ENCODE measurements at regions not wholly inside any gene's neighbourhood (a gene's known extent, or its start where the extent isn't known, plus 50 kb on each side); places are given as distances from the start of the nearest gene placed in this dataset.

DNA sequence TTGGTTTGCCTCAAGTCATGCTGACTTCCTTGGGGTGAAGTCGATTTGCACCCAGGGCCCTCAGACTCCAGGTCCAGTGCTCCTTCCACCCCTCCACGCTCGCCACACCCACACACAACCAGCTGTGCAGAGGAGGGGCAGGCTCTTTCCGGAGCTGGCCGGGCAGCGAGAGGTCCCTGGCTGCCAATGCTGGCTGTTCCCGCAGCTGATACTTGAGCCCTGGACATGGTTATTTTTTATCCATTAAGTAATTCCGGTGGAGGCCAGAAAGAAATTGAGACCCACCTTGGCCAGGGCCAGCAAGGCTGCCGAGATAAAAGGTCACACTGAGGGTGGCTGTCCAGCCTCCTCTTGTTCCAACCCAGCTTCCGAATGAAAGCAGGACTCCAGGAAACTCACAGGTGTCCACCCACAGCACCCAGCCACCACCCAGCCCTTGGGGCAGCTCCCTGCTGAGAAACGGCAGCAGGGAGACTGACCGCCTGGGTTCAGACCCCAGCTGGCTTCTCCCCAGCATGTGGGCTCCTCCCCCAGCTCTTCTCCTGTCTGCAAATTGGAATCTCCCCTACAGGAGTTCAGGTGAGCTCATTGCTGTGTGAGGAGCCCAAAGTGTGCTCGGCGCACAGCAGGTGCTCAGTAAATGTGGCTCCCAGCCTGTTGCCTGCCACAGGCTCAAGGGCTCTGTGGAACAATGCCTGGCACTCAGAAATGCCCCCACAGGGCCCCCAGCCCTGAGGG lies 77.8 kb downstream of the PDGFA start:
- no peak for DNase-seq

GRCh38 chr7:442457-442856 lies 77.2 kb downstream of the PDGFA start:
- no peak for DNase-seq

DNA sequence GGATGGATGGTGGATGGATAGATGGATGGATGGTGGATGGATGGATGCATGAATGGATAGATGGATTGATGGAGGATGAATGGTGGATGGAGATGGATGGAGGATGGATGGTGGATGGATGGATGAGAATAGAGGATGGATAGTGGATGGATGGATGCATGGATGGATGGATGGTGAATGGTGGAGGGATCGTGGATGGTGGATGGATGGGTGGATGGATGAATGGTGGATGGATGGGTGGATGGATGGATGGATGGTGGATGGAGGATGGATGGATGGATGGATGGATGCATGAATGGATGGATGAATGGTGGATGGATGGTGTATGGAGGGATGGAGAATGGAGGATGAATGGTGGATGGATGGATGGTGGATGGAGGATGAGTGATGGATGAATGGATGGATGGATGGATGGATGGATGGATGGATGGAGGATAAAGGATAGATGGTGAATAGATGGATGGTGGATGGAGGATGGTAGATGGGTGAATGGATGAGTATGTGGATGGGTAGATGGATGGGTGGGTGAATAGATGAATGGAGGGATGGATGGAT lies 76.3 kb downstream of the PDGFA start:
- DNase-seq, result no peak

GRCh38 chr7:444606-445005 lies 75.0 kb downstream of the PDGFA start:
- no peak for DNase-seq

- no peak for DNase-seq
Observed at GRCh38 chr7:445020-445419, 74.6 kb downstream of the PDGFA start.

DNA sequence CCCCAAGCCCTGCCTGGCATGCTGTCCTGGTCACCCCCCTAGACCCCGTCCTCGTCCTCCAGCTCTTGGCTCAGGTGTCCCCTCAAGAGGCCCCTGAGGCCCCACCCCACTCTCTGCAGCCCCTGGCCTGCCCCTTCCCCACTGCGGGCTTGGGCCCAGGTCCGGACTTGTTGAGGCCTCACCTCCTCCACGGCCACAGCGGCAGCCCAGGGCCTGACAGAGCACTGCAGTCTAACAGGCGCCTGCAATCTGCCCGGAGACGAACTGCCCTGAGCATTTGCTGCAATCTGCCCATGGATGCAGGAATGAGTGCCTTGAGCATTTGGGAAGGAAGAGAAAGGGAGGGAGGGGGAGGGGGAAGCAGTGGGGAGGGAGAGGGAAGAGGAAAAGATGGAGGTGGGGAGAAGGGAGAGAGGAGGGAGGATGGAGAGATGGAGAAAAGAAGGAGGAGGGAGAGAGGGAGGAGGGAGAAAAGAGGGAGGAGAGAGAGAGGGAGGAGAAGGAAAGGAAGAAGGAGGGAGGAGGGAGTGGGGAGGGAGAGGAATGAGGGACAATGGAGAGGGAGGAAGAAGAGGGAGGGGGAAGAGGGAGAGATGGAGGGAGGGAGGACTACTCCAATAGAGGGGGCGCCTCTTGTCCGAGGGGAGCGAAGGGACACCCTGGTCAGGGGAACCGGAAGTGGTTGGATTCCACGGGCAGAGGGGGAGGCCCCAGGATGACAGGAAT lies 73.9 kb downstream of the PDGFA start:
- no peak for DNase-seq

GRCh38 chr7:446289-446935 lies 73.2 kb downstream of the PDGFA start:
- DNase-seq, result no peak
